PC-3 (cell line): ENCODE measurements at regions not wholly inside any gene's neighbourhood (a gene's known extent, or its start where the extent isn't known, plus 50 kb on each side); places are given as distances from the start of the nearest gene placed in this dataset.
A peak's percentile ranks its signal among the peaks of the same experiment; 100 is the strongest.

Experiments
- ATAC-seq: fragments of 200-7000 bp; cut with Tn5 transposase; 2 replicates; pipeline ENCODE4 v1.9.1; 2020; ENCODE audit warnings: mild to moderate bottlenecking, moderate library complexity
- BruUV-seq: library from RNA; stranded (reverse); fragments of 400-500 nt; replicated peaks from 2 replicates; lab custom pipeline; 2021; lab: Mats Ljungman, UMichigan
- CTCF ChIA-PET: fragments of 300-600 bp; sonication (Branson Sonifier 250); formaldehyde crosslinking; loops from one replicate; lab custom pipeline; 2022; ENCODE audit warnings: antibody characterized with exemption; lab: Charles Lee
- POLR2A ChIA-PET: fragments of 300-600 bp; sonication (Branson Sonifier 250); formaldehyde crosslinking; loops from one replicate; lab custom pipeline; 2022; ENCODE audit warnings: antibody characterized with exemption; ENCODE audit not compliant: unreplicated experiment; lab: Charles Lee
- DNase-seq: peaks from one replicate; pipeline ENCODE4 v3.0.0-alpha.2; 2015
- H2AFZ ChIP-seq: fragments of 300-600 bp; sonication (generic); 2 replicates; pipeline ENCODE4 v1.6.0; 2016; ENCODE audit warnings: antibody characterized with exemption, low read length
- H3F3A ChIP-seq: fragments of 300-600 bp; sonication (generic); one replicate; pipeline ENCODE4 v1.6.0; 2017; ENCODE audit warnings: antibody characterized with exemption, low read length, control low read depth, mild to moderate bottlenecking; ENCODE audit not compliant: unreplicated experiment
- H3K27ac ChIP-seq: fragments of 300-600 bp; sonication (generic); 2 replicates; pipeline ENCODE4 v1.5.1; 2016; ENCODE audit warnings: mild to moderate bottlenecking, low read length
- H3K27me3 ChIP-seq: fragments of 300-600 bp; sonication (generic); 2 replicates; pipeline ENCODE4 v1.6.1; 2016; ENCODE audit warnings: low read length, mixed read lengths
- H3K36me3 ChIP-seq: fragments of 300-600 bp; sonication (generic); 2 replicates; pipeline ENCODE4 v1.6.1; 2016; ENCODE audit warnings: low read depth, mixed run types, low read length, mixed read lengths
- H3K4me1 ChIP-seq: fragments of 300-600 bp; sonication (generic); 2 replicates; pipeline ENCODE4 v1.5.1; 2016; ENCODE audit warnings: low read length; ENCODE audit not compliant: insufficient read depth
- H3K4me2 ChIP-seq: fragments of 300-600 bp; sonication (generic); 2 replicates; pipeline ENCODE4 v1.6.0; 2016; ENCODE audit warnings: low read length
- H3K4me3 ChIP-seq: fragments of 300-600 bp; sonication (generic); 2 replicates; pipeline ENCODE4 v1.5.1; 2016; ENCODE audit warnings: mild to moderate bottlenecking, low read length, mixed read lengths
- H3K79me2 ChIP-seq: fragments of 300-600 bp; sonication (generic); 2 replicates; pipeline ENCODE4 v1.6.1; 2017; ENCODE audit warnings: low read length, mixed read lengths
- H3K9ac ChIP-seq: fragments of 300-600 bp; sonication (generic); 2 replicates; pipeline ENCODE4 v1.6.0; 2016; ENCODE audit warnings: mild to moderate bottlenecking, low read length
- H3K9me2 ChIP-seq: fragments of 300-600 bp; sonication (generic); replicated peaks from 2 replicates; pipeline ENCODE4 v1.6.1; 2016; ENCODE audit warnings: mixed run types, low read length, mixed read lengths
- H3K9me3 ChIP-seq: fragments of 300-600 bp; sonication (generic); 2 replicates; pipeline ENCODE4 v1.6.1; 2016; ENCODE audit warnings: low read length, mixed read lengths
- H4K20me1 ChIP-seq: fragments of 300-600 bp; sonication (generic); 2 replicates; pipeline ENCODE4 v1.6.1; 2016; ENCODE audit warnings: low read length, mixed read lengths
- CTCF ChIP-seq: fragments of 300-600 bp; sonication (generic); conservative IDR thresholded peaks from 2 replicates; pipeline ENCODE4 v1.5.1; 2017; ENCODE audit warnings: antibody characterized with exemption, low read depth, mild to moderate bottlenecking, low read length
- EZH2 ChIP-seq: fragments of 300-600 bp; sonication (generic); IDR thresholded peaks from one replicate; pipeline ENCODE4 v1.6.1; 2017; ENCODE audit warnings: antibody characterized with exemption, mild to moderate bottlenecking, low read length; ENCODE audit not compliant: unreplicated experiment
- EZH2phosphoT487 ChIP-seq: fragments of 300-600 bp; sonication (generic); IDR thresholded peaks from 2 replicates; pipeline ENCODE4 v1.6.1; 2018; ENCODE audit warnings: mild to moderate bottlenecking, antibody characterized with exemption, low read length, borderline replicate concordance
- intact Hi-C: fragments of 100-400 bp; cut with micrococcal nuclease; formaldehyde crosslinking; loops from 2 replicates; pipeline ENCODE4 v1.9.0; 2023

GRCh38 chr13:112213467-112214255, 146.7 kb downstream of the SOX1 start:
- Histone ChIP-seq H3K27ac (no peak overlapping the region), H3K79me2 (no peaks in the 10 kb centered on the region), H3K27me3 (peaks cover 18% of the 10 kb centered on the region; the same call in 1 of the 2 replicates), H3K36me3 (no peaks in the 10 kb centered on the region), H3K4me2 (no peak overlapping the region), H3K9me3 (no peaks in the 10 kb centered on the region), H2AFZ (no peak overlapping the region), H3K9me2 (no peaks in the 10 kb centered on the region), H3K9ac (no peak overlapping the region), H3K4me3 (no peak overlapping the region), H3K4me1 (no peaks in the 10 kb centered on the region), H4K20me1 (no peaks in the 10 kb centered on the region), H3F3A (no peaks in the 10 kb centered on the region)
- no TSS peak for BruUV-seq
- intact Hi-C loops = no loop called here
- no peak for ATAC-seq
- TF ChIP-seq EZH2phosphoT487 (no peak), EZH2 (no peak), CTCF (no peak)
- ChIA-PET CTCF (no interaction called here), POLR2A (no interaction called here)
- peak; percentile 4 for DNase-seq

- no peaks in the 10 kb centered on the region for H4K20me1 ChIP-seq
- ATAC-seq (no peak), DNase-seq (no peak)
- no TSS peak for BruUV-seq
- intact Hi-C loops = no loop called here
- H3F3A ChIP-seq = no peaks in the 10 kb centered on the region
- H3K9ac ChIP-seq = no peak overlapping the region
- no peaks in the 10 kb centered on the region for H3K4me1 ChIP-seq
- H3K36me3 ChIP-seq = no peaks in the 10 kb centered on the region
- H3K4me2 ChIP-seq = no peak overlapping the region
- ChIA-PET POLR2A (no interaction called here), CTCF (no interaction called here)
- H3K79me2 ChIP-seq = no peaks in the 10 kb centered on the region
- H2AFZ ChIP-seq = no peak overlapping the region
- TF ChIP-seq EZH2phosphoT487 = no peak
- no peak for TF ChIP-seq CTCF
- TF ChIP-seq EZH2 = no peak
- H3K9me2 ChIP-seq = no peaks in the 10 kb centered on the region
- no peak overlapping the region for H3K4me3 ChIP-seq
- peaks cover 34% of the 10 kb centered on the region for H3K27me3 ChIP-seq
- no peak overlapping the region for H3K27ac ChIP-seq
- H3K9me3 ChIP-seq = no peaks in the 10 kb centered on the region
These were observed 148.9 kb downstream of the SOX1 start for GRCh38 chr13:112215871-112216270.

GRCh38 chr13:112217431-112217830, 150.5 kb downstream of the SOX1 start:
- H3K27ac ChIP-seq = no peak overlapping the region
- H3K4me2 ChIP-seq = no peak overlapping the region
- TF ChIP-seq EZH2 (no peak), EZH2phosphoT487 (no peak), CTCF (no peak)
- intact Hi-C loops = no loop called here
- ATAC-seq (no peak), DNase-seq (no peak)
- no peak overlapping the region for H3K9ac ChIP-seq
- H3K4me1 ChIP-seq = no peaks in the 10 kb centered on the region
- no peak overlapping the region for H2AFZ ChIP-seq
- BruUV-seq = no TSS peak
- no peaks in the 10 kb centered on the region for H3F3A ChIP-seq
- no peaks in the 10 kb centered on the region for H4K20me1 ChIP-seq
- no peaks in the 10 kb centered on the region for H3K36me3 ChIP-seq
- ChIA-PET CTCF (no interaction called here), POLR2A (no interaction called here)
- no peaks in the 10 kb centered on the region for H3K79me2 ChIP-seq
- no peak overlapping the region for H3K4me3 ChIP-seq
- no peaks in the 10 kb centered on the region for H3K9me2 ChIP-seq
- H3K9me3 ChIP-seq = no peaks in the 10 kb centered on the region
- peaks cover 37% of the 10 kb centered on the region for H3K27me3 ChIP-seq
